ENCODE measurements at regions not wholly inside any gene's neighbourhood (a gene's known extent, or its start where the extent isn't known, plus 50 kb on each side); places are given as distances from the start of the nearest gene placed in this dataset.

DNA sequence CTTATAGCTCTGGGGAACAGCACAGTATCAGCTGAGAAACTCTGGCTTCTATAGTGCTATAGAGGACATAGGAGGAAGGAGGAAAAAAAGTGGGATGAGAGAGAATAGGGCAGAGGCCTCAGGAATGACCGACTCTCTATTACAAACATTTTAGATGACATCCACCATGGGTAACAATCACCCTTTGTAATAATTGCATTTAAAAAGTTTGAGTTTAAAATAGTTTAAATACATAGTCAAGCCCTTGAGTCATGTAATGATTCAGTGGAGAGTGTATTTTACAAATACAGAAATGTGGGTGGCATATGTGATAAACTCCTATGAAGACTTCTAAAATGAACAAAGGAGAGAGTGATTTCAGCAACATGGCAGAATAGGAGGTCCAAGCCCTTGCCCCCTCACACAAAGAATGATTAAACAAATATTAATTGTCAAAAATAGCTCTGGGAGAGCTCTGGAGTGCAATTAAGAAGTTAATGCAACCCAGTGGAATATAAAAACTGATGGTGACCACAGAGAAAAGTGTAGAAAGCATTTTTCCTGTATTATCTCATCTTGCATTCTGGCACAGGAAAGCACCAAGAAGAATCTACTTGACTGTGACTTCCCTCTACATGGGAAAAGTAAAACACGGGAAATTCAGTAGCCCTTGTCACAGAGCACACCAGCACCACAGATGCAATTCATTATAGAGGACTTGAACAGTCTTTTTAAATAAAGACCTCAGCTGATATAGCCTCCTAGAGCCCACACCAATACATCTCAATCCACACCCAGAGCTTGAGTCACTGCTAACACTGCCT lies 569.0 kb upstream of the SORCS1 start (continued):
- TF ChIP-seq, protein P1, sequence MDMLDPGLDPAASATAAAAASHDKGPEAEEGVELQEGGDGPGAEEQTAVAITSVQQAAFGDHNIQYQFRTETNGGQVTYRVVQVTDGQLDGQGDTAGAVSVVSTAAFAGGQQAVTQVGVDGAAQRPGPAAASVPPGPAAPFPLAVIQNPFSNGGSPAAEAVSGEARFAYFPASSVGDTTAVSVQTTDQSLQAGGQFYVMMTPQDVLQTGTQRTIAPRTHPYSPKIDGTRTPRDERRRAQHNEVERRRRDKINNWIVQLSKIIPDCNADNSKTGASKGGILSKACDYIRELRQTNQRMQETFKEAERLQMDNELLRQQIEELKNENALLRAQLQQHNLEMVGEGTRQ (IDR thresholded peaks at IDR 0.05; ENCODE audit: low read length), result no peak
- no peak for TF ChIP-seq RFX5 (IDR thresholded peaks at IDR 0.05; ENCODE audit: borderline replicate concordance, low read depth, low read length)
- TF ChIP-seq ASH2L (IDR thresholded peaks at IDR 0.05; ENCODE audit: low read length), result no peak
- no peak for TF ChIP-seq POLR2A (IDR thresholded peaks at IDR 0.05; ENCODE audit: control extremely low read depth in 1 of 2, low read depth in 2 of 2, low read length in 2 of 2)
- TF ChIP-seq, protein P2, sequence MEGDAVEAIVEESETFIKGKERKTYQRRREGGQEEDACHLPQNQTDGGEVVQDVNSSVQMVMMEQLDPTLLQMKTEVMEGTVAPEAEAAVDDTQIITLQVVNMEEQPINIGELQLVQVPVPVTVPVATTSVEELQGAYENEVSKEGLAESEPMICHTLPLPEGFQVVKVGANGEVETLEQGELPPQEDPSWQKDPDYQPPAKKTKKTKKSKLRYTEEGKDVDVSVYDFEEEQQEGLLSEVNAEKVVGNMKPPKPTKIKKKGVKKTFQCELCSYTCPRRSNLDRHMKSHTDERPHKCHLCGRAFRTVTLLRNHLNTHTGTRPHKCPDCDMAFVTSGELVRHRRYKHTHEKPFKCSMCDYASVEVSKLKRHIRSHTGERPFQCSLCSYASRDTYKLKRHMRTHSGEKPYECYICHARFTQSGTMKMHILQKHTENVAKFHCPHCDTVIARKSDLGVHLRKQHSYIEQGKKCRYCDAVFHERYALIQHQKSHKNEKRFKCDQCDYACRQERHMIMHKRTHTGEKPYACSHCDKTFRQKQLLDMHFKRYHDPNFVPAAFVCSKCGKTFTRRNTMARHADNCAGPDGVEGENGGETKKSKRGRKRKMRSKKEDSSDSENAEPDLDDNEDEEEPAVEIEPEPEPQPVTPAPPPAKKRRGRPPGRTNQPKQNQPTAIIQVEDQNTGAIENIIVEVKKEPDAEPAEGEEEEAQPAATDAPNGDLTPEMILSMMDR (IDR thresholded peaks at IDR 0.05; ENCODE audit: control extremely low read depth in 1 of 3, insufficient read depth in 1 of 3, low read depth in 1 of 3, low read length in 3 of 3), result no peak
- no peak for TF ChIP-seq TAF7 (optimal IDR thresholded peaks at IDR 0.05; ENCODE audit: borderline replicate concordance, low read depth, low read length)
- TF ChIP-seq CTBP2 (IDR thresholded peaks at IDR 0.05; ENCODE audit: borderline replicate concordance, insufficient read depth, insufficient read length, low read length), result no peak
